Activated CD8-positive, alpha-beta T cell treated with anti-CD3 and anti-CD28 coated beads, Interleukin-2, amount 10 ng/mL, durations not matched to agents 7 days and 5 days (primary cell): ENCODE measurements at regions not wholly inside any gene's neighbourhood (a gene's known extent, or its start where the extent isn't known, plus 50 kb on each side); places are given as distances from the start of the nearest gene placed in this dataset.
"Not testable (repeated sequence)": the region's sequence is repeated elsewhere in the genome, so short reads cannot be mapped to it uniquely, and the experiment has no call there.

Source experiments
- ATAC-seq: fragments of 150-1000 bp; cut with Tn5 transposase; one replicate; pipeline ENCODE4 v1.10.0; 2021; ENCODE audit warnings: moderate library complexity
- CTCF ChIA-PET: fragments of 350-600 bp; sonication (Branson Sonifier 250); formaldehyde crosslinking; loops from one replicate; lab custom pipeline; 2021; ENCODE audit warnings: antibody characterized with exemption; lab: Charles Lee
- POLR2A ChIA-PET: fragments of 350-600 bp; sonication (Branson Sonifier 250); formaldehyde crosslinking; loops from one replicate; lab custom pipeline; 2021; ENCODE audit warnings: antibody characterized with exemption; lab: Charles Lee
- DNase-seq: peaks from one replicate; pipeline ENCODE4 v3.0.0-alpha.2; 2020
- H3K27ac Mint-ChIP-seq: one replicate; pipeline ENCODE4 v1.8.0; 2021; ENCODE audit warnings: mild to moderate bottlenecking, mixed read lengths
- H3K27me3 Mint-ChIP-seq: one replicate; pipeline ENCODE4 v1.8.0; 2021; ENCODE audit warnings: low read depth, mixed read lengths
- H3K36me3 Mint-ChIP-seq: one replicate; pipeline ENCODE4 v1.8.0; 2021; ENCODE audit warnings: low read depth, mixed read lengths
- H3K4me1 Mint-ChIP-seq: one replicate; pipeline ENCODE4 v1.8.0; 2021; ENCODE audit warnings: low read depth, mixed read lengths
- H3K4me3 Mint-ChIP-seq: one replicate; pipeline ENCODE4 v1.8.0; 2021; ENCODE audit warnings: mild to moderate bottlenecking, mixed read lengths
- H3K9me3 Mint-ChIP-seq: one replicate; pipeline ENCODE4 v1.8.0; 2022; ENCODE audit warnings: mixed read lengths; ENCODE audit not compliant: insufficient read depth

GRCh38 chr18:8517276-8517675 is 92.0 kb upstream of the RAB12 start:
- Mint-ChIP-seq H3K27me3 (peaks cover 26% of the 10 kb centered on the region), H3K4me3 (no peak overlapping the region), H3K9me3 (peaks cover 4% of the 10 kb centered on the region), H3K4me1 (no peaks in the 10 kb centered on the region), H3K27ac (no peak overlapping the region), H3K36me3 (no peaks in the 10 kb centered on the region)
- DNase-seq = no peak
- ATAC-seq = no peak
- POLR2A ChIA-PET = no interaction called here
- CTCF ChIA-PET = no interaction called here

- DNase-seq = no peak
- Mint-ChIP-seq H3K36me3 (no peaks in the 10 kb centered on the region), H3K27me3 (peaks cover 28% of the 10 kb centered on the region), H3K4me1 (peaks cover 7% of the 10 kb centered on the region), H3K27ac (no peak overlapping the region), H3K9me3 (peaks cover 4% of the 10 kb centered on the region), H3K4me3 (no peak overlapping the region)
- ChIA-PET POLR2A (no interaction called here), CTCF (no interaction called here)
- ATAC-seq = no peak
Observed at GRCh38 chr18:8519102-8519501, 90.1 kb upstream of the RAB12 start.

- ChIA-PET CTCF (no interaction called here), POLR2A (no interaction called here)
- no peak for ATAC-seq
Observed at GRCh38 chr18:8520266-8520665, 89.0 kb upstream of the RAB12 start.

GRCh38 chr18:8522756-8523155 is 86.5 kb upstream of the RAB12 start:
- no peak overlapping the region for H3K27ac Mint-ChIP-seq

More at GRCh38 chr18:8520266-8520665, 89.0 kb upstream of the RAB12 start:
- no peak overlapping the region for H3K4me3 Mint-ChIP-seq
- no peaks in the 10 kb centered on the region for H3K36me3 Mint-ChIP-seq
- peaks cover 17% of the 10 kb centered on the region for H3K4me1 Mint-ChIP-seq
- peaks cover 4% of the 10 kb centered on the region for H3K9me3 Mint-ChIP-seq
- DNase-seq = no peak
- peaks cover 32% of the 10 kb centered on the region for H3K27me3 Mint-ChIP-seq
- H3K27ac Mint-ChIP-seq = no peak overlapping the region

GRCh38 chr18:8525692-8526091 is 83.5 kb upstream of the RAB12 start:
- CTCF ChIA-PET = no interaction called here
- Mint-ChIP-seq H3K4me1 (peaks cover 49% of the 10 kb centered on the region), H3K36me3 (peaks cover 16% of the 10 kb centered on the region), H3K4me3 (peak overlapping the region; percentile 5), H3K27me3 (peaks cover 29% of the 10 kb centered on the region), H3K9me3 (peaks cover 17% of the 10 kb centered on the region), H3K27ac (peak overlapping the region; percentile 75)
- ATAC-seq = peak; percentile 89
- POLR2A ChIA-PET = no interaction called here
- DNase-seq = peak; percentile 68

More at GRCh38 chr18:8522756-8523155, 86.5 kb upstream of the RAB12 start:
- H3K9me3 Mint-ChIP-seq = peaks cover 4% of the 10 kb centered on the region
- ChIA-PET POLR2A (no interaction called here), CTCF (no interaction called here)
- H3K36me3 Mint-ChIP-seq = peaks cover 5% of the 10 kb centered on the region
- DNase-seq (no peak), ATAC-seq (no peak)
- peaks cover 32% of the 10 kb centered on the region for H3K27me3 Mint-ChIP-seq
- no peak overlapping the region for H3K4me3 Mint-ChIP-seq
- H3K4me1 Mint-ChIP-seq = peaks cover 40% of the 10 kb centered on the region

GRCh38 chr18:8526332-8526731 is 82.9 kb upstream of the RAB12 start:
- peak; percentile 21 for ATAC-seq
- Mint-ChIP-seq H3K4me1 (peaks cover 49% of the 10 kb centered on the region), H3K27me3 (peaks cover 28% of the 10 kb centered on the region), H3K27ac (peak overlapping the region; percentile 75), H3K4me3 (peak overlapping the region; percentile 5), H3K36me3 (peaks cover 21% of the 10 kb centered on the region), H3K9me3 (peaks cover 22% of the 10 kb centered on the region)
- ChIA-PET CTCF (no interaction called here), POLR2A (interaction anchor here (0.7 to 1.0 kb wide), 2 partner anchors 82 to 680 kb away, joined by 3 read pairs; partner anchors contain the start of gene RAB12)
- no peak for DNase-seq

GRCh38 chr18:8529609-8530008 is 79.6 kb upstream of the RAB12 start:
- POLR2A ChIA-PET = no interaction called here
- Mint-ChIP-seq H3K27me3 (peaks cover 23% of the 10 kb centered on the region), H3K9me3 (peaks cover 35% of the 10 kb centered on the region), H3K4me3 (no peak overlapping the region), H3K27ac (no peak overlapping the region), H3K36me3 (peaks cover 27% of the 10 kb centered on the region), H3K4me1 (peaks cover 39% of the 10 kb centered on the region)
- ATAC-seq (no peak), DNase-seq (no peak)
- CTCF ChIA-PET = no interaction called here

- H3K9me3 Mint-ChIP-seq = peaks cover 35% of the 10 kb centered on the region
- H3K27ac Mint-ChIP-seq, POLR2A ChIA-PET, CTCF ChIA-PET, ATAC-seq, DNase-seq, H3K4me3 Mint-ChIP-seq: not testable (repeated sequence)
- H3K36me3 Mint-ChIP-seq = peaks cover 27% of the 10 kb centered on the region
- H3K4me1 Mint-ChIP-seq = peaks cover 24% of the 10 kb centered on the region
- H3K27me3 Mint-ChIP-seq = peaks cover 19% of the 10 kb centered on the region
Observed at GRCh38 chr18:8531084-8531483, 78.2 kb upstream of the RAB12 start.

GRCh38 chr18:8536231-8536630 is 73.0 kb upstream of the RAB12 start:
- no peaks in the 10 kb centered on the region for H3K4me1 Mint-ChIP-seq
- POLR2A ChIA-PET = no interaction called here
- peaks cover 16% of the 10 kb centered on the region for H3K9me3 Mint-ChIP-seq
- H3K4me3 Mint-ChIP-seq = no peak overlapping the region
- H3K27ac Mint-ChIP-seq = no peak overlapping the region
- ATAC-seq (no peak), DNase-seq (no peak)
- peaks cover 13% of the 10 kb centered on the region for H3K27me3 Mint-ChIP-seq
- CTCF ChIA-PET = no interaction called here
- peaks cover 8% of the 10 kb centered on the region for H3K36me3 Mint-ChIP-seq

- peaks cover 9% of the 10 kb centered on the region for H3K9me3 Mint-ChIP-seq
- H3K36me3 Mint-ChIP-seq = peaks cover under 1% of the 10 kb centered on the region
- no peaks in the 10 kb centered on the region for H3K4me1 Mint-ChIP-seq
- DNase-seq = no peak
- ATAC-seq = no peak
- ChIA-PET CTCF (no interaction called here), POLR2A (no interaction called here)
- H3K27ac Mint-ChIP-seq = no peak overlapping the region
- H3K4me3 Mint-ChIP-seq = no peak overlapping the region
- peaks cover 14% of the 10 kb centered on the region for H3K27me3 Mint-ChIP-seq
Observed at GRCh38 chr18:8536922-8537321, 72.3 kb upstream of the RAB12 start.

- Mint-ChIP-seq H3K27me3 (peaks cover 14% of the 10 kb centered on the region), H3K4me3 (no peak overlapping the region), H3K27ac (no peak overlapping the region), H3K4me1 (no peaks in the 10 kb centered on the region), H3K9me3 (peaks cover 4% of the 10 kb centered on the region), H3K36me3 (no peaks in the 10 kb centered on the region)
- ATAC-seq = no peak
- no peak for DNase-seq
- ChIA-PET CTCF (no interaction called here), POLR2A (no interaction called here)
Observed at GRCh38 chr18:8537400-8537799, 71.8 kb upstream of the RAB12 start.

GRCh38 chr18:8538935-8539334 is 70.3 kb upstream of the RAB12 start:
- ATAC-seq (no peak), DNase-seq (no peak)
- Mint-ChIP-seq H3K27ac (no peak overlapping the region), H3K9me3 (no peaks in the 10 kb centered on the region), H3K4me3 (no peak overlapping the region), H3K36me3 (no peaks in the 10 kb centered on the region), H3K4me1 (no peaks in the 10 kb centered on the region), H3K27me3 (peaks cover 15% of the 10 kb centered on the region)
- ChIA-PET POLR2A (no interaction called here), CTCF (no interaction called here)

- ATAC-seq = no peak
- Mint-ChIP-seq H3K27ac (no peak overlapping the region), H3K36me3 (no peaks in the 10 kb centered on the region), H3K27me3 (peaks cover 10% of the 10 kb centered on the region), H3K4me3 (no peak overlapping the region), H3K4me1 (no peaks in the 10 kb centered on the region), H3K9me3 (no peaks in the 10 kb centered on the region)
- CTCF ChIA-PET = no interaction called here
- POLR2A ChIA-PET = no interaction called here
- no peak for DNase-seq
Observed at GRCh38 chr18:8546677-8547076, 62.6 kb upstream of the RAB12 start.
